Kidney epithelial cell (primary cell): ENCODE measurements at regions not wholly inside any gene's neighbourhood (a gene's known extent, or its start where the extent isn't known, plus 50 kb on each side); places are given as distances from the start of the nearest gene placed in this dataset.

Experiments
- DNase-seq: peaks from one replicate; pipeline ENCODE4 v3.0.0-alpha.2; 2010; ENCODE audit warnings: low read depth
- H3K27me3 ChIP-seq: 2 replicates; pipeline ENCODE4 v1.6.0; 2011; ENCODE audit warnings: low read length; ENCODE audit not compliant: control insufficient read depth, insufficient read depth
- H3K36me3 ChIP-seq: 2 replicates; pipeline ENCODE4 v1.5.1; 2011; ENCODE audit warnings: low read length; ENCODE audit not compliant: control insufficient read depth, insufficient read depth
- H3K4me3 ChIP-seq: 2 replicates; pipeline ENCODE4 v1.5.1; 2011; ENCODE audit warnings: low read depth, mild to moderate bottlenecking, control low read depth, low read length
- TF ChIP-seq, protein P1 (sequence below): IDR thresholded peaks from 2 replicates; pipeline ENCODE4 v1.5.1; 2011; ENCODE audit warnings: mild to moderate bottlenecking, moderate library complexity, low read length, control low read depth, inconsistent platforms; ENCODE audit not compliant: insufficient read depth, poor library complexity, severe bottlenecking

DNA sequence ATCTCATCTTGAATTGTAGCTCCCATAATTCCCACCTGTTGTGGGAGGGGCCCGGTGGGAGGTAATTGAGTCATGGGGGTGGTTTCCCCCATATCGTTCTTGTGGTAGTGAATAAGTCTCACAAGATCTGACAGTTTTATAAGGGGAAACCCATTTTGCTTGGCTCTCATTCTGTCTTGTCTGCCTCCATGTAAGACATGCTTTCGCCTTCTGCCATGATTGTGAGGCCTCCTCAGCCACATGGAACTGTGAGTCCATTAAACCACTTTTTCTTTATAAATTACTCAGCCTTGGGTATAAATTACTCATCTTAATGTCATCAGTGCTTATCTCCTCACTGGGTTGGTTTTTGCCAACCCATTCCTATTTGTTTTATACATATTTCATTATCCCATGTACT lies 142.0 kb upstream of the GMDS start:
- TF ChIP-seq, protein P1, sequence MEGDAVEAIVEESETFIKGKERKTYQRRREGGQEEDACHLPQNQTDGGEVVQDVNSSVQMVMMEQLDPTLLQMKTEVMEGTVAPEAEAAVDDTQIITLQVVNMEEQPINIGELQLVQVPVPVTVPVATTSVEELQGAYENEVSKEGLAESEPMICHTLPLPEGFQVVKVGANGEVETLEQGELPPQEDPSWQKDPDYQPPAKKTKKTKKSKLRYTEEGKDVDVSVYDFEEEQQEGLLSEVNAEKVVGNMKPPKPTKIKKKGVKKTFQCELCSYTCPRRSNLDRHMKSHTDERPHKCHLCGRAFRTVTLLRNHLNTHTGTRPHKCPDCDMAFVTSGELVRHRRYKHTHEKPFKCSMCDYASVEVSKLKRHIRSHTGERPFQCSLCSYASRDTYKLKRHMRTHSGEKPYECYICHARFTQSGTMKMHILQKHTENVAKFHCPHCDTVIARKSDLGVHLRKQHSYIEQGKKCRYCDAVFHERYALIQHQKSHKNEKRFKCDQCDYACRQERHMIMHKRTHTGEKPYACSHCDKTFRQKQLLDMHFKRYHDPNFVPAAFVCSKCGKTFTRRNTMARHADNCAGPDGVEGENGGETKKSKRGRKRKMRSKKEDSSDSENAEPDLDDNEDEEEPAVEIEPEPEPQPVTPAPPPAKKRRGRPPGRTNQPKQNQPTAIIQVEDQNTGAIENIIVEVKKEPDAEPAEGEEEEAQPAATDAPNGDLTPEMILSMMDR, result no peak
- H3K36me3 ChIP-seq, result no peaks in the 10 kb centered on the region
- DNase-seq, result no peak

DNA sequence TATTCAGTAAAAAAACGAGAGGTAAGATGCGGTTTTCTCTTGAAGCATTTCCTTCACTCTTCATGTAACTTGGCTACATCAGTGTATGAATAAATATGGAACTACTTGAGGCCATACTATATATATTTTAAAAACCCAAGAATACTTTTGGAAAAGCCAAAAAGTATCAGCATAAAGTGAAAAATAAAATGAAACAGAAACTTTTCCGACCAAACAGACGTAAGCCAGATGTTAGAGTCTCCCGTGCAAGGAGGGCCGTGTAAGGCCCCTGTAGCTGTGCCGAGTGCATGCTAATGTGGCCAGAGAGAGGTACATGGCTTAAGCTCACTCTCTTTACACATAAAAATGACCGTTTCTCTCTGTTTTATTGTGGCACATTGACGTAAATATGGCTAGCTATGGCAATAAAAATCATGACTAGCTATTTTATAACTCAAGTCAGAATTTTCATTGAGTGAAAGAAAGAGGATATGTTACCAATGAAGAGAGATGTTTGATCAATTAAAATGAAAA lies 140.1 kb upstream of the GMDS start:
- TF ChIP-seq, protein P1, result no peak
- no peak for DNase-seq
- H3K4me3 ChIP-seq, result no peak overlapping the region
- no peaks in the 10 kb centered on the region for H3K27me3 ChIP-seq
- no peaks in the 10 kb centered on the region for H3K36me3 ChIP-seq

More for the DNA sequence above, 142.0 kb upstream of the GMDS start:
- Histone ChIP-seq H3K27me3 (no peaks in the 10 kb centered on the region), H3K4me3 (no peak overlapping the region)

DNA sequence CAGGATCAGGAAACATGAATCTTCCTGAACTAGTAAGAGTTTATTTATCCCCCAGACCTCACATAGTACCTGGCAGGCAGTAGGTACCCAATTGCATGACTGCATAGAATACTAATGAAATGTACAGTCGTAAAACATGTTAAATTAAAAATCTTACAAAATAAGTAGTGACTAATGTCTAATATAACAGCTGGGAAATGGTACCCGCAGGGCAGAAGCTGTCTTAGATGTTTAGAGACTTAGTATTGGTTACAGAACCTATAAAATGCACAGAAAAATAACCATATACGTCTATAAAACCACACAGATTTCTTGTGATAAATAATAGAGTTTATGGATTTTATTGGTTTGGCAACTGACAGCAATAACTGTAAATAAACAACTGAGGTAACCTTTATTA lies 139.1 kb upstream of the GMDS start:
- TF ChIP-seq, protein P1, result no peak
- no peak overlapping the region for H3K4me3 ChIP-seq
- no peaks in the 10 kb centered on the region for H3K27me3 ChIP-seq
- DNase-seq, result no peak
- no peaks in the 10 kb centered on the region for H3K36me3 ChIP-seq

DNA sequence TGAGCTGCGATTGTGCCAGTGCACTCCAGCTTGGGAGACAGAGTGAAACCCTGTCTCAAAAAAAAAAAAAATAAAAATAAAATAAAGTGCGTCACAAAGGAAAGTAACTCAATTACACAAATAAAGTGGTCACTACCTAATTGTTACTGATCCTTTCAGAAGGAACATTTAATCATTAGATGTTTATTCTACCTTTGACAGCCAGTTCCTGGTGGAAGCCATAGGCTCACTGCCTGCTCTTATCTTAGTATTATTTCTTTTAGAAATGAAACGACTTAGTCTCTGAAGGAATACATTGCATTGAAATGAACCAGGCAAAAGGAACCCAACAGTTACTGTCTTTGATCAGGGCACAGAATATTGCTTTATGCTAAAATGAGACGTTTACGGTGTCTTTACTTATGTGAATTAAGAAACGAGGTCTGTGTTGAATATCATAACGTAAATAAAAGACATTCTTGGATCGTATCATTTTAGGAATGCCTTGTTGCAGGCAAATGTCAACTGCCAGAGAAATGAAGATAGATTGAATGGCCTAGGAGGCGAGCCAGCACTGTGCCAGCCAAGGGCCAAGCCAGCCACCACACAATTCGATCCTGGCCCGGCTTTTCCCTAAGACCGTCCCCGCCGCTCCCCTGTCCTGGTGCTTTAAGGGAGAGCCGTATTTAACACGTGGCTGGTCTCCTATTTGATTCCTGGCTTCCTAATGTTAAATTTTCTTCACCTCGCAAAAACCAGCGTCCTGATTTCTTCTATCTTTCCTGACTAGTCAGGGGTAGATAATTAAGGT lies 136.7 kb upstream of the GMDS start:
- TF ChIP-seq, protein P1, result no peak
- no peak for DNase-seq
- no peak overlapping the region for H3K4me3 ChIP-seq
- H3K36me3 ChIP-seq, result no peaks in the 10 kb centered on the region
- no peaks in the 10 kb centered on the region for H3K27me3 ChIP-seq

DNA sequence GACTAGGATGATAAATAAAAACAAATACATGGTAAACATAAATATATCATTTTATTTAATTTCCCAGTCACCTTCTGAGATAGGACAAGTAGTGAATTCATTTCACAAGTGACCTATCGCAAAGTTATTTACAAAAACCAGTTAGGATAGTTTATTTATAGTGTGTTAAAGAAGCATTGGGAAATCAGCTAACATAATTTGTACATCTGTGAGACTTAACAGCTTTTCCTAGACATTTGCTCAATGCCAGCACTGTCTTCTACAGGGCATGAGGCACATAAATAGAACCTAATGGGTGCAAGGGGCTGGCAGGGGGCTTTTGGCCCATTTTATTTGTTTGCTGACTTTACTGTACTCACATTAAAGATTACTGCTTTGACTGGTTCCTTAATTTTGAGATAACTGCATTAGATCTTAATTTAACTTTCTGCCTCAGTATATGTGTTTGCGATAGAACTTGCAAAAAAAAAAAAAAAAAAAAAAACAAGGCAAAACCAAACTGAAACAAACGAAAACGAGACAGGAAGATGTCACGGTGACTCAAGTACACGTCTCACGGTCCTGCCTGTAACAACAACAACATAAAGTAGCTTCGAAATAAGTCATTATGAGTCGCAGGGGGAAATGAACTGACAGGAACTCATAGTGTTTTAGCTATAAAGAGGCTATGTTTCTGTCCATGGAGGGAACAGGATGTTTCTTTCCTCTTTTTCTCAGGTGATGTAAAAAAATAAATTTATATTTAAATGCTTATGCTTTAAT lies 133.7 kb upstream of the GMDS start:
- DNase-seq, result peak; percentile 48
- Histone ChIP-seq H3K36me3 (no peaks in the 10 kb centered on the region), H3K27me3 (no peaks in the 10 kb centered on the region), H3K4me3 (no peak overlapping the region)
- TF ChIP-seq, protein P1, result no peak
